Esophagus squamous epithelium (tissue), 4 donors: ENCODE measurements at regions not wholly inside any gene's neighbourhood (a gene's known extent, or its start where the extent isn't known, plus 50 kb on each side); places are given as distances from the start of the nearest gene placed in this dataset.

Experiments used
- POLR2A ChIP-seq, 4 donors: fragments of 450-650 bp; IDR thresholded peaks; one replicate each; pipeline ENCODE4 v1.6.1; 2017; ENCODE audit warnings: antibody characterized with exemption in 4 of 4, mild to moderate bottlenecking in 4 of 4, moderate library complexity in 3 of 4
- TF ChIP-seq, protein P1 (sequence below), 6 experiments: fragments of 450-650 bp in 4 of 6; fragments of 200-600 bp in 2 of 6; sonication (generic) in 2 of 6; IDR thresholded peaks; one replicate each; pipeline ENCODE4 v1.5.1; 2016 to 2019; ENCODE audit warnings: antibody characterized with exemption in 6 of 6, mild to moderate bottlenecking in 4 of 6, moderate library complexity in 4 of 6

- TF ChIP-seq POLR2A (IDR thresholded peaks at IDR 0.05) = no peak
- TF ChIP-seq, protein P1, sequence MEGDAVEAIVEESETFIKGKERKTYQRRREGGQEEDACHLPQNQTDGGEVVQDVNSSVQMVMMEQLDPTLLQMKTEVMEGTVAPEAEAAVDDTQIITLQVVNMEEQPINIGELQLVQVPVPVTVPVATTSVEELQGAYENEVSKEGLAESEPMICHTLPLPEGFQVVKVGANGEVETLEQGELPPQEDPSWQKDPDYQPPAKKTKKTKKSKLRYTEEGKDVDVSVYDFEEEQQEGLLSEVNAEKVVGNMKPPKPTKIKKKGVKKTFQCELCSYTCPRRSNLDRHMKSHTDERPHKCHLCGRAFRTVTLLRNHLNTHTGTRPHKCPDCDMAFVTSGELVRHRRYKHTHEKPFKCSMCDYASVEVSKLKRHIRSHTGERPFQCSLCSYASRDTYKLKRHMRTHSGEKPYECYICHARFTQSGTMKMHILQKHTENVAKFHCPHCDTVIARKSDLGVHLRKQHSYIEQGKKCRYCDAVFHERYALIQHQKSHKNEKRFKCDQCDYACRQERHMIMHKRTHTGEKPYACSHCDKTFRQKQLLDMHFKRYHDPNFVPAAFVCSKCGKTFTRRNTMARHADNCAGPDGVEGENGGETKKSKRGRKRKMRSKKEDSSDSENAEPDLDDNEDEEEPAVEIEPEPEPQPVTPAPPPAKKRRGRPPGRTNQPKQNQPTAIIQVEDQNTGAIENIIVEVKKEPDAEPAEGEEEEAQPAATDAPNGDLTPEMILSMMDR (IDR thresholded peaks at IDR 0.05) = no peak
Observed at GRCh38 chr9:95772320-95773052, 103.0 kb upstream of the ERCC6L2 start.
